ENCODE measurements at regions not wholly inside any gene's neighbourhood (a gene's known extent, or its start where the extent isn't known, plus 50 kb on each side); places are given as distances from the start of the nearest gene placed in this dataset.

- no peak for TF ChIP-seq POLR2A (IDR thresholded peaks at IDR 0.05)
- TF ChIP-seq CTCF (IDR thresholded peaks at IDR 0.05) = no peak
These were observed 498.5 kb downstream of the INSC start for GRCh38 chr11:15613251-15613650.

All from uterus (tissue), 2 donors.